Tongue (tissue), 1 donor: ENCODE measurements at regions not wholly inside any gene's neighbourhood (a gene's known extent, or its start where the extent isn't known, plus 50 kb on each side); places are given as distances from the start of the nearest gene placed in this dataset.

ENCODE experiments used
- DNase-seq: peaks from one replicate; pipeline ENCODE4 v3.0.0-alpha.2; 2015

DNA sequence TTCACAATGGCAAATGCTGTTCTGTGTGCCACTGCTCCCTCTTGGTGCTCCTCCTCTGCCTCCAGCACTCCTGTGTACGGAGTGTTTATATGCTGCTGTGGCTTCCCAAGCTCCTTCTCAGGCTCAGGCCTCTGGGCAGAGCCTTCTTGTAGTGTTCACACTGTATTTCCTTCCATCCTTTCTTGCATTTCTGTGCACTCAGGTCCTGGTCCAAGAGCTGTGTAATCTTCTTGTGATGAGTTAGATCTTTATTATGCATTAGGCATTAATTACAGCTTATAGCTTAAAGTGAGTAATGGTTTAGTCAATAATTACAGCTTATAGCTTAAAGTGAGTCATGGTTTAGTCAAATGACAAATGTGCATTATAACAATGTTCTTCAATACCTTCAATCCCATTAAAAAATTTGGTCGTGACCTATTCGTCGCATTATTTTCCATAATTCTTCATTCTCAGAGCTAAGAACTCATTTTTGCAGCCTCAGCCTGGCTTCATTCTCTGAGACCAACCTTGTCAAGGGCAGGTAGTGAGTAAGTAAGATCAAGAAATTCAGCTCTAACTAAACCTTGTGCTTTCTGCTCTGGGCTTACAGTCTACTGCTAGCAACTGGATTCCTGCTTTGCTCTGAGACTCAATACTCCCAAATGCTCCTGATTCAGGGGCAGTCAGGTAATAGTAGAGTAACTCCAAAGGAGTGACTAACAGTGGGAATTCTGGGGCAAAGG lies 154.5 kb upstream of the SPAG17 start:
- no peak for DNase-seq

GRCh38 chr1:118338936-118339335 lies 153.9 kb upstream of the SPAG17 start:
- DNase-seq: no peak

DNA sequence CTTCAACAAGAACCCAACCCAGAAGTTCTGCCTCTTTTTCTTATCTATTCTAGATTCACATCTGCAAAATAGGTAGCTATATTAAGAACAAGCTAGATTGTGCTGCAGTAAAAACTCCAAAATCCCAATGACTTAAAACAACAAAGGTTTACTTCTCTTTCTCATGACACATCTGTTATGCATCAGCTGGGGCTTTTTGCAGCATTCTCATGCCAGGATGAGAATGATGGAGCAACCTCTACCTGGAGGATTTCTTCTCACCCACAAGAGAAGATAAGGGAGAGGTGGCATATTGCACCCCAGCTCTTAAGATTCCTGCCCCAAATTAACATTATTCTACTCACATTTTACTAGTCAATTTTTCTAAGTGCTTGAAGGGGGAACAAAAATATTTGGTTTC lies 152.3 kb upstream of the SPAG17 start:
- no peak for DNase-seq

DNA sequence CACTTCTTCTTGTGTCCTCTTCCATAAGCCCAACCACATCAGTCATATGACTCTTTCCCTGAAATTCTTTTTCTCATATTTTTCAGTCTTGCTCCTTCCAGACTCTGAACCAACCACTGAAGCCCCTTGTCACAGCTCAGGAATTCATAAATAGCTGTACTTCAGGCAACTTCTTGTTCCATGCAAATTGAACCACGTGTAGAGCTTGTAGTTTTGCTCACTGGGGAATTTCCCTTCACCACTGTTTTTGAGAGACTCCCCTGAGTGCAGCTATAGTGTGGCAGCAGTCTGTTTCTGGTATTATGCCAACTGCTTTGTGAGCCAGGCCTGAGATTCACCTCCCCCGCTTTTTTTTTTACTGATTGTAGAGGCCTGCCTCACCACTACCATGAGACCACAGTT lies 150.3 kb upstream of the SPAG17 start:
- peak; percentile 36 for DNase-seq

- peak; percentile 67 for DNase-seq
Measured at GRCh38 chr1:118334506-118334905, 149.5 kb upstream of the SPAG17 start.

- DNase-seq: peak; percentile 94
Measured at GRCh38 chr1:118333601-118334210, 148.7 kb upstream of the SPAG17 start.

GRCh38 chr1:118326960-118327629 lies 142.1 kb upstream of the SPAG17 start:
- DNase-seq: no peak

DNA sequence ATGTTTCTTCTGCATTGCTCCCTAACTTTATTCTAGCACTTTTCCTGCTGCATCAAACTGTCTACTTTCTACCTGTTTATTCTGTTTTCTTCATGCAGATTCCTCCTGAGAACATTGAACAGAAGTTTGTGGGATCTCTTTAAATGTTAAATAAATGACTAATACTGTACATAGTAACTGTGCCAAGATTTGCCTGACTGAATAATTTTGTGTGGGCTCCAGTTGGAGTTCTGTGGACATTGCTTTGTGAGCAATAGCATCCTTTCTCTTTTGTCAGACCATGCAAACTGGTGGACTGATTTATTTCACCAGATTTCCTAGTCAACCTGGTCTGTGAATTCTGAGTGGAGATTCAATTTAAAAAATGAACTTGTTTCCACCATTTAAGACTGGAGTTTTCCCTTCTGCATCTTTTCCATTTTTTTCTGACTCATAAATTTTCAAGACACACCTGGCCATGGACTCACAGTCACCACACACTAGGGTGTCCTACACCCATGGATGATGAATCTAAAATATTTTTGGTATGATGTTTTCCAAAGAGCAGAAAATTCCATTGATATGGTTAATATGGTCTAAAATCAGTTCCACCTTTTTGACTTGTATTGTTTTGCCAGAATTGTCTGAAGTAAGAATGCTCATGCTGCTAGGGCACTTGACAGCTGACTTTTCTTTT lies 140.7 kb upstream of the SPAG17 start:
- DNase-seq: no peak

DNA sequence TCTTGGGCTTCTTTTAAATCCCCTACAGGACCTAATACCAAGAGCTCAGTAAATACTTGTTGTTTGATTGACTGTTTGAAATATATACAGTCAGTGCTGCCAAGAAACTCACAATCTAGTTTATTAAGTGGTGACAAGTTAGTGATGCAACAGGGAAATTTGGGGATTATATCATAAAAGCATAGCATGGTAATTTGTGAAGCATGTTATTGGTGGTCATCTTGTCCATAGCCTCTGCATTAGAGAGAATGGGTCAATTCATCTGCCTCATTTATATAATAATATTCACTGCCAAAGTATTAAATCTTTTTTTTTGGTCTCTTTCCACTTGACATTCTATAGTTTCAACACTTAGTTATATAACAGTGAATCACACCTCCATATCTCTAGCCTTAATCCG lies 138.2 kb upstream of the SPAG17 start:
- no peak for DNase-seq

DNA sequence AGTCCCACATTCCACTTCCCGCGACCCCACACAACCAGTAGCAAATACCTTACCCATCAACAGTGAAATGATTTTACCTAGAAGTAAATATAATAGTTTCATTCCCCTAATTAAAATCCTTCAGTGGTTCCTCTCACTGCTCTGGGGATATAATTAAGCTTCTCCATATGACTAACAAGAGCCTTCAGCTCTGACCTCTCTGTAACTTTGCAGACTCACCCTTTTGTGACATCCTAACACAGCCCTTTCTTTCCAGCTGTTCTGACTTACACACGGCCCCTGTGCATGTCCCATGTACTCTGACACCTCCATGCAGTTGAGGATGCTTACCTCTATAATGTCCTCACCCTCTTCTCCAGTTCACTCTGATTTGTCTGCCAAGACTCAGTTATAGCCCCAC lies 137.3 kb upstream of the SPAG17 start:
- DNase-seq: no peak

DNA sequence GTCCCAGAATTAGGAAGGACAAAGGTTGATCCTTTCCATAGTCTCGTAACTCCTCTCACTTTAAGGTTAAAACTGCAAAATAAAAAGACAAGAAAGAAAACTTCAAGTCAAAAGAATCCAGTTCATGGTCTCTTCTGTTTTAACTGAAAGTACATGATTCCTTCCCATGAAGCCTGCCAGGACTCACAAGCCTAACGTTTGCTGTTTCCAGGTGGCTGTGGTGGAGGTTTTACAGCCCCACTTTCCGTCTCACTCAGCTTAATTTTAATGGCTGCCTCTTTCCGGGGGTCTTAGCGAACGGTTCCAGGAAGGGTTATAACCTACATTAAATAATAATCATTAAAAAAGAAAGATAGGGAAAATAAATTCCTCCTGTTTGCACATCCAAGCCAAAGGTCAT lies 136.8 kb upstream of the SPAG17 start:
- DNase-seq: no peak

DNA sequence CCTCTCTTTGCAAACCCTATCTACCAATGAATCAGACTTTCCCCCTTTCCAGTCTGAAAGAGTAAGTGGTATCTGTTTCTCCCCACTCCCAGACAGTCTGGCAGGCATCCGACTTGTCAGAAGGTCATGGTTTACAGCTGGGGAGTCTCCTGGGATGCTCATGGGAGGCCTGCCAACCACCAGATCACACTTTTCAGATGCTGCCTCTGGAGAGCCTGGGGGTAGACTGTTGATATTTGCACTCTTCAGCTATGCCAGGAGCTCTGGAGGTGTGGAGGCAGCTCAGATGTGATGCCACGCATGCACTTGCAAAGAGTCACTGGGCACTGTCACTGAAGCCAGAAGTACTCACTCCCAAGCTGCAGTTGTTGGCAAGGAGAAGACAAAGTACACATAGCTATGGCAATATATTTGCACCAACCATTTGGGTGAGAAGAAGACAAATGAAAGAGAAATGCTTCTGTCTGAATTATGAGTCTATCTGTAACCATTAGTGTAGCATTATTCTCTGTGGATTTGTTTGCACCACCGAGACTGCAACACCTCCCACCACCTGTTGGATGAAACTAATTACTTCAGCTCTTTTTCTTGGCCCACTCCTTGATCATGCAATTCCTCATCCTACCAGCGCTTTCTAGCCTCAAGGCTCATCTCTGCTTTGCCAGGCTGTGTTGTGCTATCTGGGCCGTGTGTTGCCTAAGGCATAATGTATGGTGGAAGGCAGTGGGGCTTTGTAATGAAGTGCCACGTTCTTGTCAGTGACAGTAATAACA lies 133.0 kb upstream of the SPAG17 start:
- peak; percentile 68 for DNase-seq

- DNase-seq: no peak
Measured at GRCh38 chr1:118306851-118307250, 121.8 kb upstream of the SPAG17 start.

DNA sequence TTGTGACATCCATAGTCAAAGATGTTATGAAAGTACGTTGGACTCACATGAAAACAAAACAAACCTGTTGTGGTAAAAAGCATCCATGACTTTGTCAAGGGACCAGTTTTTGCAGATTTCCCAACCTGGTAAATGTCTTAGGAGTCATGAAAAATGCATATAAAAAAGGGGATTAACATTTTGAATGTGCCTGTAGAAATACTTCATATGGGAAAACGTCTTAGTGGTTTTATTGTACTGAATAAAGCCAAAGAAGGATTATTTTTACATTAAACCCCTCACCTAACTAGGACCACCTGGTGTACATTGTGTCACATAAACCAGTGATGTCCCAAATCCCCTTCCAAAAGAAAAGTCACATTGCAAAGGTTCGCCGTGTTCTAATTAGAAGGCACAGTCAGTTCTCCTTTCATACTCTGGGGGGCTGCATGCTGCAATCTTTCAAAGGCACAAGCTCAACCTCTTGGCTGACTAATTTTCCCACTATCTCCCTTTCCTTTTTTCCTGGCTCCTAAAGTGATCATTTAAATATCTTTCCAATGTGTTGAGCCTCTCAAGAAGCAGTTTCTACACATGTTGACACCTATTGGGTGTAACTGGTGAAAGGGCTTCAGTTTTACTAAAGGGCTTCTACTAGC lies 119.8 kb upstream of the SPAG17 start:
- DNase-seq: peak; percentile 62

DNA sequence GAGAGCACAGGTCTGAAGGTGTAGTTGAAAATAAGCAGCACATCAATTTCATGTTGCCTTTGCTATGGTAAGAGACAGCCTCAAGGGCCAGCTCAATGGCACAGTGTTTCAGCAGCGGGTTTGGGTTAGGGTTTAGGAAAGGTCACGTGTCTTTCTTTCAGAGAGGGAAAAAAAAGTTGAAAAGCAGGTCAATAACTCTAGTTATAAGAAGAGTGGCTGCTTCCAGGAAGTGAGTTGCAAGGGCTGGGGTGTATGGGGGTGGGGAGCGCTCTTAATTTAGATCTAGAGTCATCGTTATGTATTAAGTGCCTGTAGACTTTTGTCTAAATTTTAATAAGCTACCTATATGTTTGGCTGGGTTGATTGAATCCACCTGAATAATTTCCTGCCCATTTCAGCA lies 118.5 kb upstream of the SPAG17 start:
- no peak for DNase-seq

GRCh38 chr1:118303064-118303463 lies 118.0 kb upstream of the SPAG17 start:
- DNase-seq: no peak

DNA sequence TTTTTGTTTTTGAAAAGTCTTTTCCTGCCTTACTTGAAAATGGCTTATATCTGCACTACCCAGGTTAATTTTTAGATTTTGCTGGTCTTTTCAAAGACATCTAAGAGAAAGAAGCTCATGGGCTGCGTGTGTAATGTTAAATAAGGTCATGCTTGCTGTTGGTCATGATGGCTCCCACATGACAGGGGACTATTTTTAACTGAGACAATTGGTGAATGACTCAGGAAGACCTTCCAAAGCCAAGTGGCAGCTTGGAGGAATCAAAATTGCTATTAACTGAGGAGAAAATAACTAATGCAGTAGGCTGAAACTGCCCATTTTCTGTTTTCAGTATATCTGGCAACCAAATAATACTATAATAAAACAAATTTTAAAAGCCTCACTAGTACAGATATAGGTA lies 117.1 kb upstream of the SPAG17 start:
- peak; percentile 36 for DNase-seq

DNA sequence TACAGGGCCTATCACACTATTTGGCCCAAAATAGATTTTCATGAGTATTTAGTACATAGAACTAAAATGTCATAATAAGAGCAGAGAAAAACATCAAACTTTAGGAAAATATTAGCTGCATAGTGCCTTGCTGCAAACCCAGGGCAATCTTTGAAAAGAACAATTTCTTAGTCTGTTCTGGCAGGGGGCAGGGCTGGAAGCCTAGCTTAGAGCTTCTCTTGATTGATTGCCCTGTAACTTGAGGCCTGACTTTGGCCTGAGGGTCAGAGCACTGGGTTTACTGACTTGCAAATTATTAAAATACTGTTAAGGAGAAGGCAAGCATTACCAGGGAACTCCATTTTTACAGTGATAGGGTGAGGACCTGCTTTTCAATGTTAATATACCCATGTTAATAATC lies 115.8 kb upstream of the SPAG17 start:
- DNase-seq: no peak

- peak; percentile 86 for DNase-seq
Measured at GRCh38 chr1:118298397-118298796, 113.4 kb upstream of the SPAG17 start.

DNA sequence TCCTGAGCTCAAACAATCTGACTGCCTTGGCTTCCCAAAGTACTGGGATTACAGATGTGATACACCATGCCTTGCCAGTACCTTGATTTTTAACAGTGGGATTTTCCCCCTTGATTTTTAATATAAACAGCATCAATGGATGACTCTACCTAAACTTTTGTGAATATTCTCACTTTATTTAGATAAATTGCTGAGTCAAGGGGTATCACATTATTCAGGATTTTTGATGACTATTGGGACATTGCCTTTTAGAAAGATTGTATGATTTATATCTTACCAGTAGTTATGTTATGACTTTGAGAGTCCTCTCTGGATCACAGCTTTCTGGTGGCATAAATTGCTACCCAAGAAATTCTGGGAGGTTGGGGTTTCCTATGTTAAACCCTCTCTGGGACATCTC lies 112.5 kb upstream of the SPAG17 start:
- DNase-seq: no peak

DNA sequence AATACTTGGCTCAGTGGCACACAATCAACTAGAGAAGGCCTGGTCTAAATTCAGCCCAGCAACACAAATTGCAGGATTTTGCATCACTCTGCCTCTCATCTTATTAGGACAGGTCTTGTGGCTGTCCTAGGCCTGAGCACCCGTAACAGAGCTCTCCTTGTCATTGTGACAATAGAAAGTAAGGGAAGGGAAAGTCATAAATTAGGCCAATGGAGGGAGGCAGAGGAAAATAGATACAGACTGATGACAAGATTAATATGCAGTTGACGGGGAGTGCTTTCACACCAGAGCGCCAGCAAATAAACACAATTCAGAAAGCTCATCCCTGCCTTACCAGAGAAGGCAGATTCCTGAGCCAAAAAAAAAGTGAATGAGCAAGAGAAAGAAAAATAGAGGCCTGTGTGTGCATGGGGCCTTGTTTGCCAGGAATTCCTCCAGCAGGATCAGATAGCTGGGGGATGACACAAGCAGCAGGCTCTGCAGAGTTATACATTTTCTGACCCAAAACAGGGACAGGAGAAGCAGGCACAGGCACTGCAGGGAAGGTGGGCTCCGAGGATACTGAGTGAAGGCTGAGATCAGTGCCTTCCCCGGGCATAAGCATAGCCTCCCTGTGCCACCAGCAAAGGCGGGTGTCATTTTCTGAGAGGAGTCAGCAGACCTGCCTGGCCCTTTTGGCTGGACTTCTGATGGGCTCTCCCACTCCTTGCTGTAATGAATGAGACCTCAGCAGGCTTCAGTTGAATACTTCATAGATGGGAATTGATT lies 110.0 kb upstream of the SPAG17 start:
- DNase-seq: peak; percentile 59
